Stimulated activated naive B cell treated with anti-CD40 and anti-IgM and Interleukin-4, amounts not matched to agents 10 μg/mL and 1 μg/mL and 100 μg/mL, for 72 hours (primary cell): ENCODE measurements at regions not wholly inside any gene's neighbourhood (a gene's known extent, or its start where the extent isn't known, plus 50 kb on each side); places are given as distances from the start of the nearest gene placed in this dataset.

Source experiments
- ATAC-seq, 2 donors: fragments of 150-1000 bp; cut with Tn5 transposase; replicated peaks; 2 replicates each; pipeline ENCODE4 v1.10.0; 2021; ENCODE audit warnings: moderate library complexity in 1 of 2
- DNase-seq: peaks from one replicate; pipeline ENCODE4 v3.0.0; 2021
- H3K27ac Mint-ChIP-seq: one replicate; pipeline ENCODE4 v1.8.0; 2022; ENCODE audit warnings: mild to moderate bottlenecking, mixed read lengths
- H3K27me3 Mint-ChIP-seq, 2 donors: one replicate each; pipeline ENCODE4 v1.8.0; 2022; ENCODE audit warnings: mixed read lengths in 2 of 2
- H3K36me3 Mint-ChIP-seq, 2 donors: one replicate each; pipeline ENCODE4 v1.8.0; 2022; ENCODE audit warnings: mixed read lengths in 2 of 2, mild to moderate bottlenecking in 1 of 2
- H3K4me1 Mint-ChIP-seq, 2 donors: one replicate each; pipeline ENCODE4 v1.8.0; 2022; ENCODE audit warnings: mixed read lengths in 2 of 2, mild to moderate bottlenecking in 1 of 2
- H3K4me3 Mint-ChIP-seq, 2 donors: one replicate each; pipeline ENCODE4 v1.8.0; 2022; ENCODE audit warnings: mild to moderate bottlenecking in 2 of 2, mixed read lengths in 2 of 2, moderate library complexity in 1 of 2
- H3K9me3 Mint-ChIP-seq, 2 donors: one replicate each; pipeline ENCODE4 v1.8.0; 2022; ENCODE audit warnings: mixed read lengths in 2 of 2, mild to moderate bottlenecking in 1 of 2

DNA sequence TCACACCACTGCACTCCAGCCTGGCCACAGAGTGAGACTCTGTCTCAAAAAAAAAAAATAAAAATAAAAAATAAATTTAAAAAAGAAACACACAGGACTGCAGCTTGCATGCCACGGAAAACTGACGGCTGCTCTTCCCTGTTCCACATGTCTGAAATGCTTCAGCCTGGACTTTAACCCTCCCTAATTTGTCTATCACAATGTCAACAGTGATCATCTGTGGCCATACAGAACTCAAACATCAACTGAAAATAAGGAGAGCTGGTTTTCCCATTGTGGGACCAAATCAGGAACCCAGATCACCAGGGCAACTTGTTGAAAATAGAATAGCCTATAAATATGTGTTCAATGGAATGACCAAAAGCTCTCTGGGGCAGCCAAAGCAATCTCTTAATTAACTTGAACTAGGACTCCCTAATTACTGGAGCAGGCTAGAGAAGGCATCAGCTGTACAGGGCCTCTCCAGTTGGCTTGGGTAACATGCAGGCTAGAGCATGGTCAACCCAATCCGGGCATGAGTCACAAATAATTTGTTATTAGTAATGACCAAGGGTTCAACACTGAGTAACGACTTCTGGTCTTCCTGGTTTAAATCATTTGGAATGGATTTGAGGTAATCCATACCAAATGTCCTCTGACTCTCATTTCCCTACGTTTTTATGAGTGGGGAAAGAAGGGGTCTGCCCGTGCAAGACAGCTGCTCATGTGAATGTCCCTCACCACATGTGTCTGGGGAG, 62.7 kb upstream of the KAZN start:
- H3K9me3 Mint-ChIP-seq = no peaks in the 10 kb centered on the region
- DNase-seq (no peak), ATAC-seq (no peak)
- H3K4me1 Mint-ChIP-seq = peaks cover 2 to 6% of the 10 kb centered on the region in 2 donors
- H3K27me3 Mint-ChIP-seq = peaks cover 17 to 25% of the 10 kb centered on the region in 2 donors
- H3K36me3 Mint-ChIP-seq = no peaks in the 10 kb centered on the region
- H3K27ac Mint-ChIP-seq = no peak overlapping the region
- no peak overlapping the region for H3K4me3 Mint-ChIP-seq

DNA sequence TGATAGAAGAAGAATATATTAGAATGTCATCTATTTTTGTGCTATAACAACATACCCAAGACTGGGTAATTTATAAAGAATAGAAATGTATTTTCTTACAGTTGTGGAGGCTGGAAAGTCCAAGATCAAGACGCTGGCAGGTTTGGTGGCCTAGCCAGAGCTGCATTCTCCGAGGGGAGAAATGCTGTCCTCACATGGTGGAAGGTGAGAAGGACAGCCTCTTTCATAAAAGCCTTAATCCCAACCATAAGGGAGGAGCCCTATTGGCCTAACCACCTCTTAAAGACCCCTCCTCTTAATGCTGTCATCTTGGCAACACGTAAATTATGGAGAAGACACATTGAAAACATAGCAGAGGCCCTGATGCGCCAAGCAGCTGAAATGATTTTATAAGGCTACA, 60.1 kb upstream of the KAZN start:
- H3K4me1 Mint-ChIP-seq = peaks cover 4 to 6% of the 10 kb centered on the region in 2 donors
- H3K9me3 Mint-ChIP-seq = no peaks in the 10 kb centered on the region
- no peak for DNase-seq
- no peak overlapping the region for H3K4me3 Mint-ChIP-seq
- peaks cover 27 to 47% of the 10 kb centered on the region in 2 donors for H3K27me3 Mint-ChIP-seq
- no peak overlapping the region for H3K27ac Mint-ChIP-seq
- ATAC-seq = no peak
- no peaks in the 10 kb centered on the region for H3K36me3 Mint-ChIP-seq

DNA sequence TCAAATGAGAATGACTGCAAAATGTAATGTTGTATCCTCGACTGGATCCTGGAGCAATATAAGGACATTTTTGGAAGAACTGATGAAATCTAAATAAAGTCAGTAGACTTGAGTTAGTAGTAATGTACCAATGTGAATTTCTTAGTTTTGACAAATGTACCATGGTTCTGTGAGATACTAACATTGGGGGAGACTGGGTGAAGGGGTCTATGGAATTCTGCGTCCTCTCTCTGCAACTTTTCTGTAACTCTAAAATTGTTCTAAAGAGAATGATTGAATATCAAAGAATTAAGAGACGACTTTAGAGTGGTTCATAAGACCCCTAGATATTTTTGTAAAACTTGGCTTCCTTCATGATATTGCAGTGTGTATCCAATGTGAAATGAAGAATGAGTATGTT, 59.2 kb upstream of the KAZN start:
- no peak overlapping the region for H3K27ac Mint-ChIP-seq
- H3K9me3 Mint-ChIP-seq = no peaks in the 10 kb centered on the region
- no peak overlapping the region for H3K4me3 Mint-ChIP-seq
- no peak for ATAC-seq
- H3K4me1 Mint-ChIP-seq = peaks cover 4 to 6% of the 10 kb centered on the region in 2 donors
- no peaks in the 10 kb centered on the region for H3K36me3 Mint-ChIP-seq
- DNase-seq = no peak
- H3K27me3 Mint-ChIP-seq = peaks cover 27 to 51% of the 10 kb centered on the region in 2 donors

DNA sequence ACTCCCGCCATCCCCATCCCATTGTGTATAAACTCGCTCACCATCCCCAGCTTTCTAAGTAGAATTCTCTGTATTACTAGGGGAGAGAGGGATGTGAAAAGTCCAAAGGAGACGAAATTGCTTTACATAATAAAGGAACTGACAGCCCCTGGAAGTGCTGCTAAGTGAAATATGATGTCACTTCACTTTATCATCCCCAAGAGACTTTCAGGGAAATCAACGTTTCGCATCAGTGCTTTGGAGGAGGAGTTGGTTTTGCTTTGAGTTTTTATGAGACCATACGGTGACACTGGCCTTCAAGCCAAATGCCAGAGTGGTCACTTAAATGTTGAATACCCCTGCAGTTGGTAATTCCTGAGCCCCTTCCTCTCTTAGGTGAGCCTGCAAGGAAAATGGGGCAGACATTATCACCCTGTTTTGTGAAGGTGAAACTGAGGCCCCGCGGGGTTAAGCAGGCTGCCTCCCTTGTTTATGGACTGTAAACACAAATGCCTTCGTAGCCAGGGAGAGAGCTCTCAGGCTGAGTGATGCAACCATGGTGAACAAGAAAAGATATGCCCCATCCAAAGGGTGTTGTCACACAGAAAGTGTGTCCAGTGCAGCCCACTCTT, 58.4 kb upstream of the KAZN start:
- Mint-ChIP-seq H3K9me3 (no peaks in the 10 kb centered on the region), H3K4me1 (peaks cover 4 to 6% of the 10 kb centered on the region in 2 donors), H3K36me3 (no peaks in the 10 kb centered on the region), H3K4me3 (no peak overlapping the region), H3K27ac (no peak overlapping the region), H3K27me3 (peaks cover 25 to 50% of the 10 kb centered on the region in 2 donors)
- DNase-seq (peak; percentile 8), ATAC-seq (peak; percentile 65 to 88)

DNA sequence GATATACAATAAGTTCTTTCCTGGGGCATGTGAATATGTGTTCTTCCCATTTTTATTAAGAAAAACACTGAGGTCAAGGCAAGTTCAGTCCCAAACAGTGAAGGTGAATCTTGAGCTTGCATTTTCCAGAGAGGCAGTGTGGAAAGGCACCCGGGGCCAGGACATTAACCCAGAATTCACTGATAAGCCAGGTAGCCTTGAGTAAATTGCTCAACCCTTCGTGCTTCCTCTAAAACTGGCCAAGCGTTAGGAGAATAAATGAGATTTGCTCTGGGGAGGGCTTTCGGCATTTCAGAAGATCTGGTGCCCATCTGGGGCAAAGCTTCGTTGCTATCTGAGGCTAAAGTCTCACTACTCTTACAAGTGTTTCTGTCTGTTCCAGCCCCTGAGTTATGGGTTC, 57.1 kb upstream of the KAZN start:
- peaks cover 26 to 50% of the 10 kb centered on the region in 2 donors for H3K27me3 Mint-ChIP-seq
- no peak overlapping the region for H3K4me3 Mint-ChIP-seq
- no peak overlapping the region for H3K27ac Mint-ChIP-seq
- no peaks in the 10 kb centered on the region for H3K9me3 Mint-ChIP-seq
- no peak for DNase-seq
- H3K4me1 Mint-ChIP-seq = peaks cover 4 to 6% of the 10 kb centered on the region in 2 donors
- no peaks in the 10 kb centered on the region for H3K36me3 Mint-ChIP-seq
- no peak for ATAC-seq

DNA sequence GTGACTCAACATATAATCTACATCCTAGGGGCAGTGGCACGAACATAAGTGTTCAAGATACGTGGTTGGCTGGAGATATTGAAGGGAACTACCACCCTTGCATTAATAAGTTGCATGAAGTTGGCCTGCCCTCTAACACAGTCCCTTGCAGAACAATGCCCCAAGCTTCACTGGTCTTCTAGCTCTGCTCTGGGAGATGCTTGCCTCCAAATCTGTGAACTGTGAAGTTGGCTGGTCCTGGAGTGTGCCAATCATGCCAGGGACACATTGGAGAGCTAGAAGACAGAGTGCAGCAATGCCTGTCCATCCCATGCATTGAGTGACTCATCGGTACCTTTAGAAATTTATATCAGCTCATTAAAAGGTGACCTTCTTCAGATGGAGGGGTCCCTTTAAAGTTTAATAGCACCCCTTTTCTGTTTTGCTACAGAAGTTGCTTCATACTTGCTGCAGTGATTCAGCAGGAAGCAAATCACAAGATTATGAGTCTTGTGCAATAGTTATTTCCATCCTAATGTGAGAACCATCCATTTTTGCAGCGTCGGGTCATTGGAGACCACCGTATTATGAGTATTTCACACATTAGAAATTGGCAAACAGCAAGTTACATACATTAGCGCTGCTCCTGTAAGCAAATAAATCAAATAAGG, 55.2 kb upstream of the KAZN start:
- peaks cover 24 to 45% of the 10 kb centered on the region in 2 donors for H3K27me3 Mint-ChIP-seq
- H3K4me3 Mint-ChIP-seq = no peak overlapping the region
- H3K4me1 Mint-ChIP-seq = peaks cover 4 to 6% of the 10 kb centered on the region in 2 donors
- H3K9me3 Mint-ChIP-seq = no peaks in the 10 kb centered on the region
- no peaks in the 10 kb centered on the region for H3K36me3 Mint-ChIP-seq
- DNase-seq = no peak
- no peak overlapping the region for H3K27ac Mint-ChIP-seq
- ATAC-seq = no peak

DNA sequence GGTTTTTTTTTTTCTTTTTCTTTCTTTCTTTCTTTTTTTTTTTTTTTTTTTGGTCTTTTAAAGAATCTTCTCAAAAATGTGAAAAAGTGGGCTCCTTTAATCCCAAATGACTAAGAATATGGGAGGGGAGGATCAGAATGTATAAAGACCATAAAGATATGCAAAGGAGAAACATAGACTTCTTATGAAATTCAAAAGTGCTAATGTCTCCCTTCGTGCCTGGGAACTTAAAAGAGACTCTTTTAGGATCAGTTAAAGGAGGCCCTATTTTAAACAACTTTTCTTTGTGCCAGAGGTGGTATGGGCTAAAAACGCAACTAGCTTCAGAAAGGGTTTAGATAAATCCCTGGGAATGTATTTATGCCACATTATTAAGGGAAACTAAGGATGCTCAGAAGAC, 54.2 kb upstream of the KAZN start:
- Mint-ChIP-seq H3K4me3 (no peak overlapping the region), H3K4me1 (peaks cover 4 to 6% of the 10 kb centered on the region in 2 donors), H3K27ac (no peak overlapping the region), H3K27me3 (peaks cover 27 to 55% of the 10 kb centered on the region in 2 donors), H3K36me3 (no peaks in the 10 kb centered on the region), H3K9me3 (no peaks in the 10 kb centered on the region)
- no peak for DNase-seq
- ATAC-seq = no peak

DNA sequence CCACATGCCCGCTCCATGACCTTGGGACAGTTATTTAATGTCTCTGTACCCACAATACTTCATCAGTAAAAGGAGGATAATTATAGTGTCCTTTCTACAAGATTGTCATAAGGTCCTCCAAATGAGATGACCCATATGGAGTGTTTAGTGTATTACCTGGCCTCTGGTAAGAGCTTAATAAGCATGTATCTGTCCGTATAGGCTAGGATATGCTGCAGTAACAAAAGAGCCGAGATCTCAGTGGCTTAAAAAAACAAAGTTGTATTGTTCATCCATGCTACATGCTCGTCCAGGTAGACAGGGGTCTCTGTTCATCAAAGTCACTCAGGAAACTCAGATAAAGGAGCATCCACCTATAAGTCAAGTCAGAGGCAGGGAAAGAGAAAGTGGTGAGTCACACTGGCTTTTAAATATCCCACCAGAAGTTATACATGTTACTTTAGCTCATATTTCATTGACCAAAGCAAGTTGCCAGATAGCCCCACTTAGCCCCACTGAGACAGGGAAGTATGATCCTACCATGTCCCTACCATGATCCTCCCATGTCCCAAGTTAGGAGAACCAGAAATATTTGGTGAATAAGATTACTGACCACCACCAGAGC, 53.0 kb upstream of the KAZN start:
- Mint-ChIP-seq H3K4me1 (peaks cover 0 to 2% of the 10 kb centered on the region in 2 donors), H3K36me3 (no peaks in the 10 kb centered on the region), H3K4me3 (no peak overlapping the region), H3K27me3 (peaks cover 32 to 63% of the 10 kb centered on the region in 2 donors), H3K9me3 (no peaks in the 10 kb centered on the region), H3K27ac (no peak overlapping the region)
- ATAC-seq (no peak), DNase-seq (no peak)

DNA sequence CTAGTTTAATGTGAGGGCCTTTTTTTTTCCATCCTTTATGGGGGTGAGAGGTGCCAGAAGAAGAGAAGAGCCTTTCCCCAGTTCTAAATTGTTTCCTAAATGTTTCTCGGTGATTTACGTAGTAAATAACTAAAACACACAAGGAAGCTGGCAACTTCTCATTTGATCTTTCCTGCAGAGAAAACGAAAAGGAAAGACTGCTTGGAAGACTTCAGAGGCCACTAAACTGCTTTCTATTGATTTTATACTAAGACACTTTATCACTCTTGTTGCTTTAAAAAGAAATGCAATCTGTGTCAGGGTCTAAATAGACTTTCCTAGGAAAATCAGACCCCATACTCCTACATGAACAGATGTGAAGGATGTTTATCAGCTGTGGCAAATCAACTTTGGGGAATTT, 52.1 kb upstream of the KAZN start:
- H3K27me3 Mint-ChIP-seq = peaks cover 32 to 62% of the 10 kb centered on the region in 2 donors
- ATAC-seq (no peak), DNase-seq (no peak)
- H3K9me3 Mint-ChIP-seq = no peaks in the 10 kb centered on the region
- no peaks in the 10 kb centered on the region for H3K36me3 Mint-ChIP-seq
- H3K4me3 Mint-ChIP-seq = no peak overlapping the region
- H3K27ac Mint-ChIP-seq = no peak overlapping the region
- no peaks in the 10 kb centered on the region for H3K4me1 Mint-ChIP-seq
